ENCODE measurements at regions not wholly inside any gene's neighbourhood (a gene's known extent, or its start where the extent isn't known, plus 50 kb on each side); places are given as distances from the start of the nearest gene placed in this dataset.

- intact Hi-C loops (cut with micrococcal nuclease; ENCODE audit: unreplicated experiment) (loop anchor here (10.0 kb wide), 1 partner anchor 540 kb away; no protein-coding TSS in a partner anchor), in situ Hi-C loops (cut with MboI) (no loop called here)
- H3K79me2 ChIP-seq (ENCODE audit: control insufficient read depth, insufficient read depth, low read length), result no peaks in the 10 kb centered on the region
- H3K4me1 ChIP-seq (ENCODE audit: control insufficient read depth, insufficient read depth, low read length), result no peaks in the 10 kb centered on the region
- BruUV-seq (replicated peaks), result no TSS peak
- H3K4me3 ChIP-seq, result no peak overlapping the region
- H4K20me1 ChIP-seq (ENCODE audit: control insufficient read depth, insufficient read depth), result no peaks in the 10 kb centered on the region
- ChIA-PET SMC1A (ENCODE audit: uncharacterized antibody, unreplicated experiment) (interaction anchor here (0.8 to 4.4 kb wide), 21 partner anchors 9 to 817 kb away, joined by 3 to 41 read pairs (median 5); no protein-coding TSS in a partner anchor), RAD21 (ENCODE audit: unreplicated experiment) (interaction anchor here (1.0 to 3.4 kb wide), 23 partner anchors 9 to 1270 kb away, joined by 3 to 24 read pairs (median 4); no protein-coding TSS in a partner anchor), POLR2A (no interaction called here), CTCF (interaction anchor here (0.6 to 2.9 kb wide), 26 partner anchors 11 to 1292 kb away, joined by 3 to 36 read pairs (median 4); no protein-coding TSS in a partner anchor)
- H3K36me3 ChIP-seq (ENCODE audit: control insufficient read depth in 2 of 2, insufficient read depth in 2 of 2, low read length in 1 of 2), result no peaks in the 10 kb centered on the region
- WGBS (ENCODE audit: insufficient coverage, insufficient replicate concordance, low lambda C conversion rate, missing lambda C conversion rate), result 51% methylated on average over 2 of the region's 2 CpGs
- no peak overlapping the region for H3K9ac ChIP-seq (ENCODE audit: control insufficient read depth, insufficient read depth, low read length)
- no peak overlapping the region for H3K27ac ChIP-seq (ENCODE audit: control insufficient read depth, insufficient read depth)
- no peak overlapping the region for H3K4me2 ChIP-seq (ENCODE audit: control insufficient read depth, insufficient read depth)
- DNase-seq (ENCODE audit: low read depth, low spot score), result no peak
- no peaks in the 10 kb centered on the region for H3K9me3 ChIP-seq (replicated peaks; ENCODE audit: control insufficient read depth, insufficient read depth, low read length)
- H3K27me3 ChIP-seq (replicated peaks in 1 of 2; ENCODE audit: control insufficient read depth in 2 of 2, insufficient read depth in 2 of 2, low read length in 1 of 2), result no peaks in the 10 kb centered on the region
- no peak overlapping the region for H2AFZ ChIP-seq (ENCODE audit: control insufficient read depth, low read depth, low read length)
- TF ChIP-seq JUNB (IDR thresholded peaks at IDR 0.05) (no peak), MEF2B (IDR thresholded peaks at IDR 0.05; ENCODE audit: partially characterized antibody, poor library complexity, severe bottlenecking) (no peak), RAD21 (IDR thresholded peaks at IDR 0.05; ENCODE audit: insufficient read depth, low read depth, low read length) (0 out of 2 replicates have a peak, but pooled peaks have one; percentile 12), CHD2 (IDR thresholded peaks at IDR 0.05; ENCODE audit: borderline replicate concordance, low read depth, low read length) (no peak), CEBPZ (IDR thresholded peaks at IDR 0.05; ENCODE audit: low read depth, low read length) (no peak)
- FAIRE-seq, result no peak
- peak; percentile 86 for ATAC-seq
Measured at GRCh38 chr4:28225050-28225449, 1364.4 kb downstream of the STIM2 start.

Data from GM12878 (cell line).